HG02623 (cell line): ENCODE measurements at regions not wholly inside any gene's neighbourhood (a gene's known extent, or its start where the extent isn't known, plus 50 kb on each side); places are given as distances from the start of the nearest gene placed in this dataset.

Experiments used
- ATAC-seq: cut with Tn5 transposase; IDR thresholded peaks from one replicate; pipeline ENCODE4 v1.9.1; 2021; ENCODE audit warnings: moderate library complexity; ENCODE audit not compliant: unreplicated experiment

DNA sequence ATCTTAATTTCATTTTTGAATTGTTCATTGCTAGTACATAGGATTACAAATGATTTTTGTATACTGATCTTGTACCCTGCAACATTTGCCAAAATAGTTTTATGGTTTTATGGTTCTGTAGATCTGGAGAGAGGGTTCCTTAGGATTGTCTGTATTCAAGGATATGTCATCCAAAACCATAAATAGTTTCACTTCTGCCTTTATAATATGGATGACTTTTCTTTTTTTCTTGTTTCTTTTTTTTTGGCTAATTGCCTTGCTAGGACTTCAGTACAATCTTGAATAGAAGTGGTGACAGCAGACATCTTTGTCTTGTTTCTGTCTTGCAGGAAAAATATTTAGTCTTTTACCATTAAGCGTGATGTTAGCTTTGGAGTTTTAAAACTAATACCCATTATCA, 383.9 kb upstream of the HS6ST1 start:
- ATAC-seq: no peak

DNA sequence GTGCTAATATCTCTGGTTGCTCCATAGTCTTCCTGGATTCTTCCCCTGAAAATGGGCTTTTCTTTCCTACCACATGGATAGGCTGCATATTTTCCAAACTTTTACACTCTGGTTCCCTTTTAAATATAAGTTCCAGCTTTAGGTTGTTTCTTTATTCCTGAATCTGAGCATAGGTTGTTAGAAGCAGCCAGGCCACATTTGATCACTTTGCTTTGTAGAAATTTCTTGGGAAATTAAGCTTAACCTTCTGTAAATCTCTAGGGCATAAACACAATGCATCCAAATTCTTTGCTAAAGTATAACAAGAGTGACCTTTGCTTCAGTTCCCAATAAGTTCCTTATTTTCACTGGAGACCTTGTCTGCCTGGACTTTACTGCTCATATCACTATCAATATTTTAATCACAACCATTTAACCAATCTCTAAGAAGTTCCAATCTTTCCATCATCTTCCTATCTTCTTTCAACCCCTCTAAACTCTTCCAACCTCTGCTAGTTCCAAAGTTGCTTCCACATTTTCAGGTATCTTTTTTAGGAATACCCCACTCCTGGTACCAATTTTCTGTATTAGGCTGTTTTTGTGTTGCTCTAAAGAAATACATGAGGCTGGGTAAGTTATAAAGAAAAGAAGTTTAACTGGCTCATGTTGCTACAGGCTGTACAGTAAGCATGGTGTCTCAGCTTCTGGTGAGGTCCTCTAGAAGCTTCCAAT, 389.6 kb upstream of the HS6ST1 start:
- no peak for ATAC-seq

DNA sequence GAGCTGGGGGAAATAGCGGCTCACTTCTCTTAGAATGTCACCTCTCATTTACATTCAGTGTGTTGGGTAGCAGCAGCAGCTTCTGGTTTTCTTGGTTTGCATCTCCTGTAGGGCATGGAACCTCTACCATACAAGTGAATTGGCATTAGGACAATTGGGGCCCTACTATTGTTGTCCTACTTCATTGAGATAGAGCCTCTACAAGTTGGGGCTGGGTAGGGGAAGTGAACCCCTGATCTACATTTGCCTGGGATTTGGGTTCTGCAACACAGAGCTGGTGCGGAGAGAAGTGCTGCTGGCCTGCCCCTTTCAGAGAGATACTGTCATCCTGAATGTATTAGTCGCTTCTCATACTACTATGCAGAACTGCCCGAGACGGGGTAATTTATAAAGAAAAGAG, 391.6 kb upstream of the HS6ST1 start:
- ATAC-seq: no peak

DNA sequence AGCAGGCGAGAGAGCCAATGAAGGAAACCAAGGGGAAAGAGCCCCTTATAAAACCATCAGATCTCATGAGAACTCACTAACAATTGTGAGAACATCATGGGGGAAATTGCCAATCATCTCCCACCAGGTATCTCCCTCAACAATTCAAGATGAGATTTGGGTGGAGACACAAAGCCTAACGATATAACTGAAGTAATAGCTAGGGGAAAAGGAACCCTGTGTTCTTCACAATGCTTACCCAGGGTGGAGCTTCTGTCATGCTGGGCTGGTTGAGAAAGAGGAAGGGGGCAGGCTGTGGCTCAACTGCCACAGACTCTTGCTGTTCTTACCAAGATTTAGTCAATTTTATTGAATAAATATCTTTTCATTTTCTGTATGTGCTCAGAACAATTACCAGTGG, 392.1 kb upstream of the HS6ST1 start:
- ATAC-seq: no peak

DNA sequence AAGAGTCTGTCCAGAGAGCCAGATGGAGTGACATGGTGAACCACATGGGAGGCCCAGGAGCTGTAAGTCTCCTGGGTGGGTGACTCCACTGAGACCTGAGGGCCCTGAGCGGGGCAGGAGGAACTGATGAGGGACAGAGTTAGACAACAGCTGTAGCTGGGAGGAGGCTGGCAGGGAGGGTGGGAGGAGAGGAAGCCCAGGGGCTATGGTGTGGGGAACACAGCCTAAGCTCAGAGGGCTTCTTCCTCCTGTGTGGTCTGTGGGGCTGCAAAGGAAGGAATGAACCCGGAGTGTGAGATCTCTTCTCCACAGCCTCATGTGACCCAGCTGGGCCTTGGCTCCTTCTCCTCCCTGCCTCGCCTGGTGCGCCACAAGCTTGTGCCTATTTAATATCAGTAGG, 395.6 kb upstream of the HS6ST1 start:
- ATAC-seq: no peak

DNA sequence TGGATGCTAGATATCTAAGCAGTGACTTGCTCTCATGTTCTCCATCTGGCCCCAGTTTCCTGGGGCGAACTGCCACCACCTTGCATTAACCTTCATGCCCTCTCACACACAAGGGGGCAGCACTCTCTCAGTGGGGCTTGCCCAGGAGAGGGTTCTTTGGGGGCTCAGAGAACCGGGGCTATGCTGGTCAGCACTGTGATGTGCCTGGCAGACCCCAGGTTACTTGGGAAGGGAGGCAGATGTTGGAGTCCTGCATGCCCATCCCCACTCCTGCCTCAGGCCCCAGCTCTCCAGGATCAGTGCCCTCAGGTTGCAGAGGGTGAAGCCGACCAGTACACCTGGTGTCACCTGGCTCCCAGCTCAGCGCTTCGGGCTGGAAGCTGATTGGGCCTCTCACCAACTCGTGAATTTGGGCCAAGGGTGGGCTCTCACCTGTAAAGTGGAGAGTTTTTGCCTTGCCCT, 396.2 kb upstream of the HS6ST1 start:
- no peak for ATAC-seq

DNA sequence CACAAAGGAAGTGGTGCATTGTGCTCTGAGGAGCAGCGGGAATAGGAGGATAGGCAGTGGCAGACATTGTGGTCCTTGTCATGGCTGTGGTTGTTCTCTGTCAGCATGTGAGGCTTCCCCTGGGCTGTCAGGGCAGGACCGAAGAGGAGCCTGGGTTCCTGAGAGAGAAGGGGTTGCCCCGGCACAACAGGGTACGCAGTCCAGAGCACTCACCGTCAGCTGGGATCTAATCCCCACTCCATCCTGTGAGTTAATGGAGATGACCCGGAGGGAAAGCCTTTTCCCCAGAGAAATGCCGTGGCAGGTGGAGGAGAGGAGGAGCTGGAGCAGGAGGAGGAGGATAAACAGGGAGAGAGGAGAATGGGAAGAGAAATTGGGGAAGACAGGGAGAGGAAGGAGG, 396.7 kb upstream of the HS6ST1 start:
- ATAC-seq: no peak

DNA sequence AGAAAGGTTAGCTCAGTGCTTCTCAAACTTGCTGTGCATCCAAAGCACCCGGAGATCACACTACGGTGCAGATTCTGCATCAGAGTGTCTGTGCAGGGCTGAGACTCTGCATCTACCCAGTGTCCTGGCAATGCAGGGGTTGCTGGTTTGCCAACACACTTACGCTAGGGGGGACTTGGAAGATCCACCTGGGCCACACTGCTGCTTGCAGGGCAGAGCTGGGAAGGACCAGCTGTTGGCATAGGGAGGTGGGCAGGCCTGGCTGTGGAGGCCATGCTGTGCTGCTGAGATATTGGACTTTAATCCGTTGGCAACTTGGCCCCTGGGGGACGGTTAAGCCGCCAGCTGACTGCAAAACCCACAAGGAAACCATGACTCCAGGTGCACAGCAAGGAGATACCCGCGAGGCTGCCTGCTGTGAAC, 397.6 kb upstream of the HS6ST1 start:
- no peak for ATAC-seq

DNA sequence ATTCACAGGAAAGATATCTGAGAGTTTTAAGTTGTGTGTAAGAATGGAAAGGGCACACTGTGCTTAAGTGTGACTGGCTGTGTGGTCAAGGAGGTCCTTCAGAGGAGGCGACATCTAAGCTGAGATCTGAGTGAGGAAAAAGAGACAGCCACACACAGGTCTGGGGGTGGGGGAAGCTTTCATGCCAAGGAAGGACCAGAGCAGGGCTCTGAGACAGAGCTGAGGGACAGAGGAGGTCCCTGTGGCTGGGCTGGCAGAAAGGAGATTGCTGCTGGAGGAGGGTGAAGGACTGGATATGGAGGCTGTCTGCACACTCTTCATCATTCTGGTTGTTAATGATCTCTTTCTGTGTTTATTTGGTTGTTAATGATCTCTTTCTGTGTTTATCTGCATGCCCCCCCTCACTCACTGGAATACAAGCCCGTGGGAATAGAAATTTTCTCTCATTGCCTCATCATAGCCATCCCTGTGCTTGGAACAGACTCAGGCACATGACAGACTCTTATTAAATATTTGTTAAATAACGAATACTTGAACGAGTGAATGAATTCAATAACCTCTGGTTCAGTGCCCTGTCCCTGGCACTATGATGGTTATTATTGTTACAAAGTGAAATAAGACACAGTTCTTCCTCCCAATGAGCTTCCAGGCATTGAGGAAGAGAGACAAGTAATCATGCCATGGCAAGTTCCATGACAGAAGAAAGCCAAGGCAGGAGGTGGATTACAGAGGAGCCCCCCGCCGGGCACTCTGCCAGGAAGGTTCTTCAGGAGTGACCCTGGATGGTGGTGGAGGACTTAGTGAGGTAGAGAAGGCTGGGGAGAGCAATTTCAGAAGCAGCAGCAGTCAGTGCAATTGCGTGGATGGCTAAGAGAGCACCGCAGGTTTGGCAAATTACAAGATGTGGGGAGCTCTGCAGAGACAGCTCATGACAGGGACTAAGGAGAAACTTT, 399.4 kb upstream of the HS6ST1 start:
- ATAC-seq: no peak

DNA sequence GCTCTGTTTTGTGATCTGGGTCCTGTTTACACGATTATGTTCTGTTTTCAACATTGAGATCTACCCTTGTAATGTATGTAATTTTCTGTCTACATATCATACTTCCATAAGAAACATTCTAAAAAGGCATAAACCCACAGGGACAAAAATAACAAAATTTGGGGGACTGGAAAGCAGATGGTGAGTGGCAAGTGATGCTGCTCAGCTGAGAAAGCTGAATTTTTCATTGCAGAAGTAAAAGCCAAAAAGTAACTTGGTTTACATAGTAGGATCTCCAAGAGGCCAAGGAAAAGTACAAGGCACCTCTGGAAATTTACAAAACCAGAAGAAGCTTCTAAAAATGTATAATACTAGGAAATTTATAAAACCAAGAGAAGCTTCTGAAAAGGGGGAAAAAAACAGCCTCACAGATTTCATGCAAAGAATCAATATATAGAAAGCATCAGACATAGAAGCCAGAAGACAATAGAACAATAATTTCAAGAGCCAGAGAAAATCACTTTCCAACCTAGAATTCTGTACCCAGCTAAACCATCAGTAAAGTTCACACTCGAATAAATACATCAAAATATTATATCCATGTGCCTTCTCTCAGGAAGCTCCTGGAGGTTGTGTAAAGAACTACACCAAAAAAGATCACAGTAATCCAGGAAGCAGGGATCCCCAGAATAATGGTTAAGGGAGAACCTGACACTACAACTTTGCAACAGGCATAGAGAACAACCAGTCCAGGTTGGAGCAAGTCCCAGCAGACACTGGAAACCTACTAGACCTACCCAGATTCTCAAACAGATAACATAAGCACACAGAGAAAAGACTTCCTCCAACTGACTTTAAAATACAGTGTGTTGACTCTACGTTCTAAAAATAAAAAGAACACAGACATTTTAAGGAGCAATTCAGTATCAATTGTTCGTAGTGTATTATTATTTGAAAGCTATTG, 401.7 kb upstream of the HS6ST1 start:
- no peak for ATAC-seq

DNA sequence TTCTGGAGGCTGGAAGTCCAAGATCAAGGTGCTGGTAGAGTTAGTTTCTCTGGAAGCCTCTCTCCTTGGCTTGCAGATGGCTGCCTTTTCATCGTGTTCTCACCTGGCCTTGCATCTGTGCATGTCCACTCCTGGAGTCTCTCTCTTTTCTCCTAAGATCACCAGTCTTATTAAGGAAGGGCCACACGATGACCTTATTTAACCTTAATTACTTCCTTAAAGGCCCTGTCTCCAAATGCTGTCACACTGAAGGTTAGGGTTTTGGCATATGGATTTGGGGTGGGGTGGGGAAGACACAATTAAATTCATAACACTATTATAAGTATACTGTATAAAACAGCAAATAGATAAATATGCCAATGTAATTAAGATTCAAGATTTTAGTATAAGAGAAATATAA, 402.4 kb upstream of the HS6ST1 start:
- no peak for ATAC-seq

DNA sequence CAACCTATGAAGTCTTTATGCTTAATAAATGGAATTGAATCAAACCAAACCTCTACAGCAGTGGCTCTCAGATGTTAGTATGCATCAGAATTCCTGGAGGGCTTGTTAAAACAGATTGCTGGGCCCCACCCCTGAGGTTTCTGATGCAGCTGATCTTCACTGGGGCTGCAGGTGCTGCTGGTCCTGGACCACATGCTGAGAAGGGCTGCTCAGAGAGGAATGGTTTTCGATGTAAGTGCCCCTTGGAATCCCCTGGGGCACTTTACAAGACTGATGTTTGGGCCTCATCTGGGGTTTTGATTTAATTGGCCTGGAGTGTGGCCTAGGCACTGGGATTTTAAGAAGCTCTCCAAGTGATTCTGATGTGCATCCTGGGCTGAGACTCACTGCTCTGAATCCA, 403.8 kb upstream of the HS6ST1 start:
- ATAC-seq: no peak

DNA sequence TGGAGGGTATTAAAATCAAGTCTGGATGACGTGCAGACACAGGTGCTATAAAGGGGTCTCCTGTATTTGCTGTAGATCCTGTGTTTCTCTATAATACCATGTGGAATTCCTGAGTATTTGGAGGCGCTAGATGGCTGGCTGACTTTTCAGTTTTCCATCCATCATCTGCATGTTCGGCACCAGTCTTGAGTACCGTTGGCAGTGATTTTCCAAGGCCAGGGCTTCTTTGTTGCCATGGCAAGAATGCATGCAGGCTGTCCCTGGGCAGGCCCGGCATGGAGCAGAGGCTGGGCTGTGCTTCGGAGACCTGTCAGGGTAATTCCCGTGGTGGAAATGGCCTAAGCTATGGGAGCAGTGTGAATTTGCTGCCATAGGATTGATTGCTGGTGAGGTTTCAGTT, 405.9 kb upstream of the HS6ST1 start:
- ATAC-seq: no peak

DNA sequence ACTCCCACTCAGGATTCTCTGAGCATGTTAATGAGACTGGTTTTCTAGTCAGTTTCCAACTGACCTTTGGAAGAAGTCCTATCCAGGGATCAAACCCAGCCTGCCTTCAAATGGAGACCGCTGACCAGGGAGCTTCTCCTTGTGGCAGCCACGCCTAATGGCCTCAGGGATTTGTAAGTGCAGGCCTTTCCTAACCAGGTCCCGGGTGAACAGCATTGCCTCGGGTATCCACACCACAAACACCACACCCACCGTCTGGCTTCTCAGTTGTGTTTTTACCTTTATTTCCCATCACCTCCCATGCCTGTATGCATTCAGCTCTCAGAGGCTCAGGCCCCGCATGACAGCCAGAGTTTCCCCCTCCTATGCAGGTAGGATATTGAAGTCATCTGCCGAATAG, 406.3 kb upstream of the HS6ST1 start:
- ATAC-seq: no peak

DNA sequence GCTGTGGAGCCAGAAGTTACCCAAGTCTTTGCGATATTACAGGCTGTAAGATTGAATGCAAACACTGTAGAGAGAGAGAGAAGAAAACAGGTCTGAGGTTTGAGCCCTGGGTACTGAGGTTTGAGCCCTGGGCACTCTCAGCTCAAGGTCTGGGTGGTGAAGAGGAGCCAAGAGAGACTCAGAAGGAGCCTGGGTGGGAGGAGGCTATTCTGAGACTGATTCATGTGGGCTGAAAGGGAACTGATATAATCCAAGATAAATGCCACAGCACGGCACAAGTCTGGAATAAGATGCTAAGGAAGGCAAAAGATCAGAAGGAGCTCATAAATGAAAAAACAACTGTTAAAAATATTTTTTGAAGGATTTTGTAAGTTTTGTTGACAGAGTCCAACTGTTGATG, 407.6 kb upstream of the HS6ST1 start:
- ATAC-seq: no peak

DNA sequence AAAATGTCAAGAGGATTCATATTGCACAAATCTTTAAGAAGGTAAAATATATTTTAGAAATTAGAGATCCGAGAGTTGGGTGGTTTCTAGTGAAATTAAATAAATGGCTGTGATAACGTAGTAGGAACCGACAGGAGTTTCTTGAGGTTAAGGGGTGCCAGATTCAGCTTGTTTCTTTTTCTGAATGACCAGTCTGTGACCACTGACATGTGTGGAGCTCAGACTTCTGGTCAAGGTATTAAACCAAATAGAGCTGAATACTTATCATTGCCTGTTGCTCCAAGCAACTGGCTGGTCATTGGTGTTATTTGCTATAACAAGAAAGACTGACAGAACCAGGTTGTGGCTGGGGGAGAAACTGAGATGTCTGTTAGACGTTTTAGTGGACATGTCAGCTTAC, 408.2 kb upstream of the HS6ST1 start:
- no peak for ATAC-seq

DNA sequence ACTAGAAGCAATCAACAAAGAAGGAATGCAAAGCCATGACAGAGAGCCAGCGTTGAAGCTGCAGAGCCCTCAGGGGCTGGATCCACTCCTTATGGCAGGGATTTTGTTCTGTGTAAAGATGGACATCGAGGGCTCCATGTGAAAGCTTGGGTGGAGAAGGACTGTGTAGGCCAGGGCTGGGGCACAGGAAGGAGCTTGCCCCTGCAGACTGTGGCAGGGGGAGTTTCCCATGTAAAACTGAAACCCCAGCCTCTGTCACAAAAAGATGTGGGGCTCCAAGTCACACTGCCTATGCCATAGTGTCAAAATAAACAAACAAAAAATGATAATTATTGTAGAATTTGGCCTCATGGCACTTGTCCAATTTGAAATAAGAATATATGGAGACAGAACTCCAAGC, 408.7 kb upstream of the HS6ST1 start:
- peak; percentile 58 for ATAC-seq

DNA sequence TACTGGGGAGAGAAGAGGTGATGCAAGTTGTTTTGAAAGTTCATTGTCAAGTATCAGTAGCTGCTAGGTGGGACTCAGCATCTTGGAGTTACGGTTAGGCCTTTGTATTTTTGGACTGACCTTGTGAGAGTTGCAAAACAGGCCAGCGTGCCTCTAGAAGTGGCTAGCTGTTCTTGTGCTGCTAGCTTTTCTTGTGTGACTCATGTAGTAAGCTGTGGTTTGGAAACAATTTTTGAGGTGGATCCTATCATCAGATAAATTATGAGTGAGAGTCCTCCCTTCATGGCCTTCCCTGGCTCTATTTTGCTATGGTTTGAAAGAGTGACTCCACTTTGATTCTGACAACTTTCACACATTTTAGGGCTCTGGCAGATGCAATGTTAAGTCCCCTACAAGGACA, 409.2 kb upstream of the HS6ST1 start:
- peak; percentile 46 for ATAC-seq

DNA sequence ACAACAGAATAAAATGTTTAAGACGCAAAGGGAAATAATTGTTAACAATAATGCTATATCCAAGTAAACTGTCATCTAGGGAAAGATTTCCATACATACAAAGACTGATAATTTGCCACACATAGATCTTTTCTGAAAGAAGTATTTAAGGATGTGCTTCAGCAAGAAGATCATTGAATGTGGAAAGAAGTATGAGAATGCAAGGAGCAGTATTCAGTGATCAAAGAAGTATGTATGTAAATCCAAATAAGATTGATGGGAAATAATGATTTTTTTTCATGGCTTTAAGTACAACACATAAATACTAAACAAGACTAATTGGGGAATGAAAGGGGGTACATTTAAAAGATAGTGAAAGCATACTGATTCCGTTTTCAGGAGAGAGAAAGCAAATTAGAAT, 410.4 kb upstream of the HS6ST1 start:
- no peak for ATAC-seq

DNA sequence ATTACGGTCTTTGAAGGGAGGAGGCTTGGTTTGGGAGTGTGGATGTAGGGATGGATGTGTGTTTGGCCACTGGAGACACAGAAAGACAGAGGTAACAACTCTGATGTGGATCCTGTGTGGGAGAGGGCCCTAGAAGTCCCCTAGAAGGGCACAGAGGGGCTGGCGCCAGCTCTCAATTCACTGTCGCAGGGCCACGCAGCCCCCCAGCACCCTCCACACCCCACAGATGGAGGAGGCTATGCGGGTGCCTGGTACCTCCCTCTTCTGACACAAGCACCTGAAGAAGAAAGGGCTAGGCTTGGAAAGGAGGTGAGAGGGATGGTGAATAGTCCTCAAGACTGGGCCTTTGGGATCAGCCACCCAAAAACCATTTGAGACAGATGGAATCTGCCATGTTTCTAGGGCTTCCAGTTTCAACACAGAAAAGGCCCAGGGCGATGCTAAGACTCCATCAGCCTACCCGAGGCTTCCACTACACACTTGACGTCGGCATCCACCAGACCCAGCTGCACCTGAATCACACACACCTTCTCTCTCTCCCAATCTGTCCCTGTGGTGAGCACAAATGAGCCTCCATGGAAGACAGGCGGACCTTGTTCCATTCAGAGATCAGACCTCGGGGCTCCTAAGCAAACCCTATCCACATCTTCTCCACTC, 413.5 kb upstream of the HS6ST1 start:
- no peak for ATAC-seq
